DMS 273 (cell line): ENCODE measurements at regions not wholly inside any gene's neighbourhood (a gene's known extent, or its start where the extent isn't known, plus 50 kb on each side); places are given as distances from the start of the nearest gene placed in this dataset.
A peak's percentile ranks its signal among the peaks of the same experiment; 100 is the strongest.

Experiments used
- DNase-seq: peaks from one replicate; lab custom pipeline; 2025; ENCODE audit not compliant: unreplicated experiment; lab: John Stamatoyannopoulos, UW

DNA sequence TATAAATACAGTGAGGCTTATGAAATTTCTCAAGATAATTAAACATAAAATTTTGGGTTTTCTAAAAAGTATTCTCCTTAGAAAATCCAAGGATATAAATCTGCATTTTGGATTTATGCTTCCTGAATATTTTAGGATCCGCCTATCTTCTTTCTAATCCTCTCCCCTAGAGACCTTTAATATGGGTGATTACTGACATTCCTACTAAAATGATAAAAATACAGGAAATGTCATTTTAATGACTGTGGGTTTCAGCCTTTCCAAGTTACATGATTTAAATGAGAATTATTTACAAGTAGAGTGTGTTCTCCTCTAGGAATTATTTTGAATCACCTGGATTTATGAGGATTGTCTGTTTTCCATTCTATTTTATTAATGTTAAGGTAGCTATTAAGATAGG, 150.4 kb downstream of the C7orf25 start:
- DNase-seq = no peak

DNA sequence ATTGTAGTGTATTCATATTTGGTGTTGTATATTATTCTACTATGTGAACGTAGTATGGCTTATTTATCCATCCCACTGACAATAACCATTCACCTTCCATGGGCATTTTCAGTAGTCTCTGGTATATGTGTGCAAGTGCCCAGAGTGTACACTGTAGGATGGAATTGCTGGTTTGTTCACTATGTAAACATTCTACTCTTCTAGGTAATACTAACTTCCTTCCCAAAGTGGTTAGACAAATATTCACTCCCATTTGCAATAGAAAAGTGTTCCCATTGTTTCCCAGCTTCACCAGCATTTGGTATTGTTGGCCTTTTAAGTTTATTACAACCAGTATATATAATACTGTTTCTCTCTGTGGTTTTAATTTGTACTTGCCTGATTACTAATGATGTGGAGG, 153.7 kb downstream of the C7orf25 start:
- DNase-seq = no peak

DNA sequence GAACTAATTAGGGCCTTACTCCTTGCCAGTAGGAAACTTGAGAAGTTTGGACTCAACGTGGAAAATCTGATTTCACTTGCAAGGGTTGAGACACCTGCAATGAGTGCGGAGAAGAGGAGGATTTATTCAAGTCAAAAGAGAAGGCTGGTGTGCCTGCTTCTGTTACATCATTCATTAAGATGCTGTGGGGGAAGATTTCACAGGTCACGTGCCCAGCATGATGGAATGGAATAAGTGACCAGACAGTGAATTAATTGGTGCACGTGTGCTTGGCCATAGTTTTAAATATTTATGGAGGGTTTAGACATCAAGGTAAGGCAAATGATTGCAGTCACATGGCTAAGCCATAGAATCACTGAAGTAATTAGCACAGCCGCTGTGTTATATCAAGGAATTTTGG, 155.0 kb downstream of the C7orf25 start:
- no peak for DNase-seq

DNA sequence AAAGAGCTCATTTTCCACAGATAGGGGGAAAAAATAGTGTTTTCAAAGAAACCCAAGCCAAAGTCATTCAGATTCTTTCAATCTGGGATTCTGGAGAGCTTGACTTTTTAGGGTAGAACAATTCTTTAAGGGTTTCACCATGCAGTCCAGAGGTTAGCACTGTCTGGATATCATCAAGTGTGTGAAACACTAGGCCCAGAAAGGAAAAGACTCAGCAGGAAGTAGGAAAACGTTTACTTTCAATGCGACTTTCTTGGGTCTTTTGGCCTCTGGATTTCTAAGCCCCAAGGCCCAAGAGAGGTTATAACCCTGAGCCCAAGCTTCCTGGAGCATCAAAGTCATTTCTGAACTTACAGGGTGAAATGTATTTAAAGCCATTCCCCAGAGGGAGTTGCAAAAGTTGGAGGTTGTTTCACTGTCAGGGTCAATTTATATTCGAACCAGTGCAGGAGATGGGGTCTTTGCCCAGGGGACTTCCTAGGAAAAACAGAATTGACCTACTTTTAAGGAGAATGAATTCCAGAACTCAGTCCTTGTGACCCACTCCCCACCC, 158.0 kb downstream of the C7orf25 start:
- DNase-seq = no peak

DNA sequence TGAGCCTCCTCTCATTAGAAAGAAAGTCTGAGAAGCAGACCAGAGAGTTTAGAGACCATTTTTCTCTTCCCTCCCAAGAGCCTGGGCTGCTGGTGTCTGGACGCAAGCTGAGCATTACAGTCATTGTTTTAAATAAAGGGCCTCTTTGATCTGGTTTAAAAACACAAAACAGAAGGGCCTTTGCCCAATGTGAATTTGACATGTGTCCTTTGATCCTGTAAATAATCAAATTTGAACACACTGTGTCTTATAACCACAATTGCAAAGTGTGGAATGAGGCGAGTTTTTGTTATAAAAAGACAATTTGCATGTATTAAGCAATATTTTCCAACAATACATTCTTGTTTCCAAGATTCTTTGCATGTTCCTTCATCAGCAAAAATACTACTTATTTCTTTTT, 158.5 kb downstream of the C7orf25 start:
- DNase-seq = no peak

DNA sequence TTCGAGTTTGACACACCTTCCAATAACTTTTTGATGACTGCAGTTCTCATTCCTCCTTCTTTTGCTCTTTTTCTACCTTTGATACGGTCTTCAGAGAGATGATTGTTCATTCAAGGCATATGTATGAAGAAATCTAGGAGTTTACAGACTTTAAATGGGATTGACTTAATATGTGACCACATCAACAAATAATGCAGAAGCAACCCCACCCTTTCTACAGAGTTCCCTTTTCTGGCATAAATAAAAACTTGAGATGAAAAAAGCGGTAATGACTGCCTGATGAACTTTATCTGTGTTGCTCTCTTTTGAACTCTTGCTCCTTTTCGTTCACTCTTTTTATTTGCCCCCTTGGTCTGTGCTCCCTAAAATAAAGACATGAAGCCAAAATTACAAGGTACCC, 161.7 kb downstream of the C7orf25 start:
- no peak for DNase-seq

DNA sequence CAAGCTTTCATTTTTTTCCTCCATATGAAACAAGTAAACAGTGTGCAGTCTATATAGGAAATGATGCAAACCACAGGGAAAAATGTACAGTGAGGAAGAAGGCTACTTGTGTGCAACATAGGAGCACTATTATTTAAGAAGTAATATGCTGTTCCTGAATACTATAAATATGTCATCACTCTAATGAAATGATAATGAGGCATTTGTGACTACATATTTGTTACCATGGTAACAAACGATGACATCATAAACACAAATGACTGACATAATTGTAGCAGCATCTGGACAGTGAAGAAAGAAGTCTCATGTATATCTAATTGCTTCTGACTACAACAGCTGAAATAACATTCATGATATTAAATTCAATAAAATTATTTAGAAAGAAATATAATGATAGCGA, 164.8 kb downstream of the C7orf25 start:
- no peak for DNase-seq

DNA sequence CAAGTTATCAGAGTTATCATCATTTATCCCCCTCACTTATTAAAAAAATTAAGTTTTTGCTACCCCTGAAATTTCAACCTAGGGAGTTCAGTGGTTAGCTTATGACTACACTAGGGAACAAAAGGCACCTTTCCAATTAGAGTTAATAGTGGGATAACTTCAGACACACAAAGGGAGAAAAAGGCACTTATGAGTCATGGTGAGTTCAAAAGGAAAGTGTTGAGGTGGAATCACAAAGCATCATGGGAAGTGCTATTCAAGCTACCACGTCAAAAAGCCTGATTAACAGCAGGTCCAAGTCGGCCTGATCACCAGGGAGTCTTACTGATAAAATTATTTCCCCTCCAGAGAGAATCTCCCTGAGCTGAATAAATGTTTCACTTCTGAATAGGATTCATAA, 165.7 kb downstream of the C7orf25 start:
- no peak for DNase-seq

DNA sequence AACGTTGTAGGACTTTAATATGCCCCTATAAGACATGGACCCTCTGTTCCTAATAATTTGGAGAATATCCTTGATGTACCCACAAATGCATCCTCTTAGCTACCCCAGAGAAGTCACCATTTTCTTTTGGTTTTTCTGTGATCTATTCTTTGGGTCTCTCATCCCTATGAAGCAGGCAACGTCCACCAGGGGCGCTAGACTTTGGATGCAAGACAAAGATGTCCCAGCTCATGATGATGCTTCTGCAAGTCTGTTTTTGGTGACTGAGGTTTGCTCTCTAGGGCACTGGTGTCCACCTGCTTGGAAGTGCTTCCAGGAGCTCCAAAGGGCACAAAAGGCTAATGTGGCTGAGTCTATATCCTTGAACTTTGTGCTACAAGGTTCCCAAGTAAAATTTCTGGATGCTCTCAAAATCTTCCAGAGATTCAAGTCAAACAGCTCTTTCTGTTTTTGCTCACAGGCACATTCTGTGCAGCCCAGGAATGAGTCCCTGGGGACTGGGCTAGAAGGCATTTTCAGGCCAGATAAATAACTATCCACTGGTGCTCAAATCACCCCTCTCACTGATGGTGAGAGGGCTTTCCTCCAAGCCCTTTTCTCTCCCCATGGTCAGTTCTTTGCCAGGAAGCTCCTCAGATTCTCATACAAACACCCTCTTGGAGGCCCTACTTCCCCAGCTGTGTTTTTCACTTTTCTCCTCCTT, 166.4 kb downstream of the C7orf25 start:
- DNase-seq = peak; percentile 76

DNA sequence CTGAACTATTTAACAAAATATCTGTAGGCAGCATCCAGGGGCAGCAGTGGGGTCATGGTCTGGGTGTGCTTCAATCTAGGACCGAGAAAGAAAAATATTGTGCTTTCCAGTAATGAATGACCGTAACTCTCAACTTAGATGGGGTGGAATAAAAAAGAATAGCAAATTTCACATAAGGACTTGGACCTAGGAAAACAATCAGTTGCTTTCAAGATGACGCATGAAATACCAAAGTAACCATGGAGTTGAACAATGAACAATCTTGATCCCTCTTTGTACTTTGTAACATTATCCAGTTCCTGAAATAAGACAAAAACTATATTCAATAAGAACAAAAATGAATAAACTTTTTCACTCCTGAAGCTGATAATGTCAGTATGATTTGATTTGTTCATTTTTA, 167.1 kb downstream of the C7orf25 start:
- DNase-seq = no peak

DNA sequence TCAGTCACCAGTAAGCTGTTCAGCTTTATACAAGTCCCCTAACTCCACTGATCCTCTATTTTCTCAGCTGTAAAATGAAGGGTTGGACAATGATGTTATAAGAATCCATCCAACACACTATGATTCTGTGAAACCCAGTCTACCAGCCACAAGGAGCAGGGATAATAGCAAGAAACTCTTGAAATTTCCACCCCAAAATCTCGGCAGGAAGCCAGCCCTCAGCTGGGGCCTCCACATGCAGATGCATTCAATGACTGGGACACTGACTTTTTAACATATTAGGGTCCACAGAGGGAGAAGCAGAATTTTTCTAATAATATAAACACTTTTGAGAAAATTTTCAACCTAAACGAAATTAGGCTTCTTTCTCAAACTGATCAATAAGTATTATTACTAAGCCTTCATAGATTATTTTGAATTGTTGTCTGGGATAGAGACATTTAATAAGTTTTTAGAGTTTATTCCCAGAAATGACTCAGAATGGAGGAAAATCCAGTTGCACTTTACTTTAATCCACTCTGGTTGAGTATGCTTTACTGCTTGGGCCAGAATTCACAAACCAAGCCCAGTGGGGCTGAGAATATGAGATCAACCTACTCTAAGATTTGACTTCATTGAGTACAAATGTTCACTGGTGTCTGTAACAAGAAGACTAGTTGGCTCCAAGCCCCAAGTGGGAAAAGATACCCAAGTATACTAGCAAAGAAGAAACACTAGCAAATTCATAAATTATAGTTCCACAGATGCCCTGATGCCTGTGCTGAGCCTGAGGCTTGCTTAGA, 168.6 kb downstream of the C7orf25 start:
- DNase-seq = no peak

DNA sequence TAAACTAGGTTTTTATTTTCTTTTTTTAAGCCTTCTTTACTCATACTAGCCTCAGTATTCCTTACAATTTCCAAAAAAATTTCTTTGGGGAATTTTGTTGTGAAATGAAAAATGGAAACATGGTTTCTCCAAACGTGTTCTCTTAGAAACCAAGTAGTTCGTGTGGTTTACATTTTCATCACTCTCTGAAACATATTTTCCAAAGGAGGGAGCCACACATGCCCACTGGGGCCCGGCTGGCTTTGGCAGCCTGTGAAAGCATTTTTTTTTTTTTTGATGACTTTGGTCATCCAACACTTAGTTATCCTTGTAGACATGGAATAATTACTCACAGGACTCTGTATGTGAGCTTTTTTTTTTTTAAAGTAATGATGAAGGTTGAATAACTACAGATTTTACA, 169.6 kb downstream of the C7orf25 start:
- DNase-seq = no peak

DNA sequence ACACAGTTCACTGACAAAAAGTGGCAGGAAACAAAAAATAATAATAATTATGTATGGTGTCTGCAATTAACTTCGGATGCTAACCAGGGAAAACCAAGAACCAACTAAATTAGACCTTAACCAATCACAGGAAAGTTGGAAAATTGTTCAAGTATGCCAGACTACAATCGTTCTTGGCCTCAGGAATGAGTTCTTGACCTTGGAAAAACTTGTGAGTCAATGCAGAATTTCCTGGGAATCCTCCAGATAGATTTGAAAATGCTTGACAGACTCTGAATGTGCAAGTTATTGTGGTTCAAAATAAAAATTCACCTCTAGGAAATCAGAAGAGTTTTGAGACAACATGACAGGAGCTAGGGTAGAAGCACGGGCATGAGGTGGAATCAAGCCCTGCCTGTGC, 171.5 kb downstream of the C7orf25 start:
- DNase-seq = no peak

DNA sequence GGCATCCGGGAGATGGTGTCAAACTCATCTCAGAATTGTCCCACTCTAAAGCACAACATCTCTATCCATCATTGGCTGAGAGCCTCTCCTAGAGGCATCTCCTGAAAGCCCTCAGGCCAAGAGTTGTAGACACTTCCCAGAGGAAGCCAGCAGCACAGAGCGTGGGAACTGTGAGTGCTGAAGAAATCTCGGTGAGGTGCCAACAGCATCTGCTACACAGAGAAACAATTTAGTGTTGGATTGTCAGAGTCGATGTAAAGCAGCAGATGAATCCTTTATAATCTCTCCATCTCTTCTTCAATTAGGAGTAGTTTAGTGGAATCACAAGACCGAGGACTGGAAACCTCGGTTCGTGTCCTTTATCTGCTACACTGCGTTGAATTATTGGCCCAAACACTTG, 172.2 kb downstream of the C7orf25 start:
- no peak for DNase-seq

DNA sequence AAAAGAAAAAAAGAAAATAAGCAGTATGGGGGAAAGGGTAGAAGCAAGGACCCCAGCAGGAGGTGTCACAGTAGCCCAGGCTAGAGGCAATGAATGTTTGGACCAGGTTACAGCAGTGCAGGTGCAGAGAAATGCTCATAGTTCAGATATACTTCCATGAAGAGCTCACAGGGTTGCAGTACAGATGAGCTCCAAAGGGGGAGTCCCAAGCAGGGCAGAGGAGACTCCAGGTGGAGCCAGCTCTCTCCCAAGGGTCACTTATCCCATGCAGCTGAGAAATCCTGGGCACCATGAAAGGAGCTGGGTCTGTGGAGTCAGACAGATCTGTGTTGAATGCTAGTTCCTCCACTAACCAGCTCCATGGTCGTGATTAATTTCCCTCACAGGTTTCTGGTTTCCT, 174.9 kb downstream of the C7orf25 start:
- peak; percentile 12 for DNase-seq

DNA sequence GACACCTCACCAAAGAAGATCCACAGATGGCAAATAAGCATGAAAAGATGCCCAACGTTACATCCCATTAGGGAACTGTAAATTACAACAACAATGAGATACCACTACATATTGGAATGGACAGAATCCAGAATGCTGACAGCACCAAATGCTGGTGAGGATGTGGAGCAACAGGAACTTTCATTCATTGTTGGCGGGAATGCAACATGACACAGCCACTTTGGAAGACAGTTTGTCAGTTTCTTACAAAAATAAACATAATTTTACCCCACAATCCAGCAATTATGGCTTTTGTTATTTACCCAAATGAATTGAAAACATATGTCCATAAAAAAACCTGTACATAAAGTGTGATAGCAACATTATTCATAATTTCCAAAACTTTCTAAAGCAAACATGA, 176.8 kb downstream of the C7orf25 start:
- no peak for DNase-seq

DNA sequence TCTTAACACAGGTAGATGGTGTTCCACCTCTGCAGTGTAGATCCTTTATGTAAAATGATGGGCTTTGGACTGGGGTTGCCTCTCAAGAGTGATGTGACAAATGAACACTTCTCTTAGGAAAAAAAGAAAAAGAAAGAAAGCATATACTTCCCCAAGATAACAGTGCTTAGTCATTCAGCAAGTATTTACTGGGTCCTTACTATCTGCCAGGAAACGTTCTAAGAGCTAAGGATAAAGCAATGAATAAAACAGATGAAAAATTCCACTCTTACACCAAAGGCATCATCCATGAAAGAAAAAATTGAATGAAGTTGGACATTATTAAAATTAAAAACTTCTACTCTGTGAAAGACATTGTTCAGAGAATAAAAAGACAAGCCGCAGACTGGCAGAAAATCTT, 177.3 kb downstream of the C7orf25 start:
- DNase-seq = no peak

DNA sequence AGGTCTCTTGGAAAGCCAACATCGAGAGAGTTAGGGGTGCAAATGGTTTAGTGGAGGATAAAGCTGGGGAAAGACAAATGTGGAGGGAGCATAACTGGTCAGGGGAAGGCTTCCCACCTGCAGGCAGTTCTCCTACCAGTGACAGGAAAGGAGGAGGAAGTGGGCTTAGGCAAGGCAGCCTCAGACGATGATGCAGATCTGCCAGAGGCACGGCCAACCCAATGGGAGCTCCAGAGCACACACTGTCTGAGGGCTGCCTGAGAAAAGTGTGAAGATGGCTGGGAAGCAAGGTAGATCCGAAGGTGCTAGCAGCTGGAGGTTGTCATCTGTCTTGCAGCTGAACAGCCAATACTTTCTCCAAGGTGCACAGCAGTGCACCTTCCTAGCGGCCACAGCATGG, 178.8 kb downstream of the C7orf25 start:
- DNase-seq = no peak

DNA sequence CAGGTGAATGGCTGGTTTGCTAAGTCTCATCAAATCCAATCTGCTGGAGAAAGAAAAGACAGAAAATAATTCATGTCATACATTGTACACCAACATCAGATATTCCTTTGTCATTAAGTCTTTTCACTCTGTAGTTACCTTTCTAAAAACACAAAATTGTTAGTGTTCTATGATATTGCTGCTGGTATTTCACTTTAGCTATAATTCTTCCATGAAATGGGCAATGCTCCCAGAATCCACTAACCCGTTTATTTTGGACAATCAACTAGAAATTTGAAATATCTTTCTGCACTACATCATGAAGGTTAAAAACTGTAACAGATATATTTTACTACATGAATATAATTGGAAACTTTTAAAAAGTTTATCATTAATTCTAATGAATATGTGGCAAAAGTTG, 181.3 kb downstream of the C7orf25 start:
- DNase-seq = no peak

DNA sequence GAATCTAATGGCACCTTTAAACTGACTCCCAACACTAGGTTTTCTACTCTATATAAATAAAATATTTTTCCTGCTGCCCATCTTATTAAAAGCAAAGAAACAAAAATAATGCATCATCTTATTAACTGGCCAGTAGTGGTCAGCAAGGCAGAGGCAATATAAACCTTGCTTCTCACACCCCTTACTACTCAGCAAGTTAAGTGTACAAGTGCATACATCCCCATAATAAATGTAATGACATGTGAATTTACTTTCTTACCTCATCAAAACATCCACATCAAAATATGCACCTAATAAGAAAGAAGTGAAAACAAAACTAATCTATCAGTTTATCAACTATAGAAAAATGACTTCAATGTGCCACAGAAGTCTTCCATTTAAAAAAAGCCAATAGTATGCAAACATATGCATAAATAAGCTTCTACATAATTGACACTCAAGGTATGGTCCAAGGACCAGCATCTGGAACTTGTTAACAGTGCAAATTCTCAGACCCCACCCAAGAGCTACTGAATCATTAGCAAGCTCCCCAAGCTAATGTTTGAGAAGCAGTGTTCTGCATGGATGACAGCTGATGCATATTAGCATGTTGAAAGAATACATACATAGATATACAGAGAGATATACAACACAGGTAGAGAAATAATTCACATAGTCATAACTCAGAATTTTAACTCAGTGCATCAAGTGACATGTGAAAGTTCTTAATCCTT, 182.7 kb downstream of the C7orf25 start:
- DNase-seq = no peak

DNA sequence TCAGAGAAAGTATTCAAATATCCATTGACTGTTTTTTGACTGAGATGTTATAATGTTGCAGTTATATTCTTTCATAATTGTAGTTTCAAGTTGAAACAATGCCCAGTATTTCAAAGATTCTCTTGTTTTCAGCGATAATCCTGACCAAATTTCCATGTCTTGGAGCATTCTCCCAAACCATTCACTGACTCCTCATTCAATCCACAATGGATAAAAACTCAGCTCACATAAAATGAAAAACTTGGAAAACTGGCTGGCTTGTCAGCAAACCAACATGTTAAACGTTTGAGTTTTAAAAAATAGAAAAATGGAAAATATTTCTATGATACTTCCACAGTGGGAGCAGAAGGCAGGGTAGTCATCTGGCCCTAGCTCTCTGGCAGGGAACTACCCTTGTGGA, 184.4 kb downstream of the C7orf25 start:
- DNase-seq = no peak
